GM23338 (cell line): ENCODE measurements at regions not wholly inside any gene's neighbourhood (a gene's known extent, or its start where the extent isn't known, plus 50 kb on each side); places are given as distances from the start of the nearest gene placed in this dataset.

ENCODE experiments used
- ATAC-seq: fragments of 200-7000 bp; cut with Tn5 transposase; 3 replicates; pipeline ENCODE4 v1.9.1; 2020
- DNase-seq: peaks from one replicate; pipeline ENCODE4 v3.0.0-alpha.2; 2015; ENCODE audit warnings: low spot score
- H2AFZ ChIP-seq: fragments of 200-600 bp; sonication (generic); 2 replicates; pipeline ENCODE4 v1.8.0; 2016; ENCODE audit warnings: antibody characterized with exemption, mild to moderate bottlenecking, moderate library complexity
- H3F3A ChIP-seq: fragments of 200-600 bp; sonication (generic); replicated peaks from 2 replicates; pipeline ENCODE4 v1.8.0; 2017; ENCODE audit warnings: antibody characterized with exemption, mixed run types, low read depth
- H3K27ac ChIP-seq: fragments of 200-600 bp; sonication (generic); 2 replicates; pipeline ENCODE4 v1.6.1; 2016; ENCODE audit warnings: low read depth
- H3K27me3 ChIP-seq: fragments of 200-600 bp; sonication (generic); 2 replicates; pipeline ENCODE4 v1.8.0; 2016; ENCODE audit warnings: mild to moderate bottlenecking, mixed run types, moderate library complexity; ENCODE audit not compliant: insufficient read depth
- H3K36me3 ChIP-seq: fragments of 200-600 bp; sonication (generic); 2 replicates; pipeline ENCODE4 v1.8.0; 2016; ENCODE audit warnings: mild to moderate bottlenecking; ENCODE audit not compliant: insufficient read depth
- H3K4me1 ChIP-seq: fragments of 200-600 bp; sonication (generic); 2 replicates; pipeline ENCODE4 v1.8.0; 2016; ENCODE audit warnings: mild to moderate bottlenecking, moderate library complexity; ENCODE audit not compliant: insufficient read depth
- H3K4me2 ChIP-seq: fragments of 200-600 bp; sonication (generic); 2 replicates; pipeline ENCODE4 v1.7.1; 2017; ENCODE audit warnings: mixed run types
- H3K4me3 ChIP-seq: fragments of 200-600 bp; sonication (generic); 2 replicates; pipeline ENCODE4 v1.6.1; 2016; ENCODE audit warnings: mixed run types
- H3K79me2 ChIP-seq: fragments of 200-600 bp; sonication (generic); replicated peaks from 2 replicates; pipeline ENCODE4 v1.8.0; 2017; ENCODE audit warnings: mild to moderate bottlenecking; ENCODE audit not compliant: insufficient read depth
- H3K9me2 ChIP-seq: fragments of 200-600 bp; sonication (generic); 2 replicates; pipeline ENCODE4 v1.8.0; 2017; ENCODE audit not compliant: insufficient read depth
- H4K20me1 ChIP-seq: fragments of 200-600 bp; sonication (generic); replicated peaks from 2 replicates; pipeline ENCODE4 v1.8.0; 2017; ENCODE audit warnings: mild to moderate bottlenecking; ENCODE audit not compliant: insufficient read depth
- H3K27ac Mint-ChIP-seq: 2 replicates; pipeline ENCODE4 v1.8.0; 2020; ENCODE audit warnings: inconsistent platforms, mild to moderate bottlenecking, moderate library complexity, mixed read lengths
- H3K27me3 Mint-ChIP-seq: 3 replicates; pipeline ENCODE4 v1.8.0; 2022; ENCODE audit warnings: low read depth, mild to moderate bottlenecking, moderate library complexity, mixed read lengths, inconsistent platforms; ENCODE audit not compliant: insufficient read depth, poor library complexity
- H3K36me3 Mint-ChIP-seq: 3 replicates; pipeline ENCODE4 v1.8.0; 2021; ENCODE audit warnings: low read depth, mild to moderate bottlenecking, inconsistent platforms, moderate library complexity, mixed read lengths
- H3K4me1 Mint-ChIP-seq: 3 replicates; pipeline ENCODE4 v1.8.0; 2020; ENCODE audit warnings: mild to moderate bottlenecking, inconsistent platforms, mixed read lengths
- H3K4me3 Mint-ChIP-seq: 3 replicates; pipeline ENCODE4 v1.8.0; 2021; ENCODE audit warnings: moderate library complexity, mild to moderate bottlenecking, inconsistent platforms, mixed read lengths
- H3K9me3 Mint-ChIP-seq: 3 replicates; pipeline ENCODE4 v1.8.0; 2020; ENCODE audit warnings: moderate library complexity, mild to moderate bottlenecking, inconsistent platforms, mixed read lengths
- CREB1 ChIP-seq: fragments of 250-450 bp; sonication (Bioruptor Pico); IDR thresholded peaks from 2 replicates; pipeline ENCODE4 v1.5.0; 2020; ENCODE audit warnings: low read depth, mild to moderate bottlenecking, moderate library complexity
- CTCF ChIP-seq, 2 experiments: fragments of 200-600 bp in 1 of 2; sonication (generic) in 1 of 2; conservative IDR thresholded peaks; 2 replicates each; pipeline versions ENCODE4 v1.5.1 to v1.6.1; 2016 to 2017; ENCODE audit warnings: antibody characterized with exemption in 2 of 2, low read depth in 2 of 2, mild to moderate bottlenecking in 2 of 2, moderate library complexity in 1 of 2
- ETS1 ChIP-seq: IDR thresholded peaks from 2 replicates; pipeline ENCODE4 v1.6.1; 2016; ENCODE audit warnings: antibody characterized with exemption
- EZH2 ChIP-seq: fragments of 200-600 bp; sonication (generic); IDR thresholded peaks from one replicate; pipeline ENCODE4 v1.8.0; 2017; ENCODE audit warnings: antibody characterized with exemption, mild to moderate bottlenecking, low read depth; ENCODE audit not compliant: unreplicated experiment
- EZH2phosphoT487 ChIP-seq: fragments of 200-600 bp; sonication (generic); IDR thresholded peaks from one replicate; pipeline ENCODE4 v1.8.1; 2018; ENCODE audit warnings: antibody characterized with exemption; ENCODE audit not compliant: unreplicated experiment
- JUNB ChIP-seq: IDR thresholded peaks from one replicate; pipeline ENCODE4 v1.6.1; 2016; ENCODE audit warnings: antibody characterized with exemption; ENCODE audit not compliant: unreplicated experiment
- NANOG ChIP-seq: IDR thresholded peaks from 2 replicates; pipeline ENCODE4 v1.6.1; 2016; ENCODE audit warnings: antibody characterized with exemption, borderline replicate concordance
- POLR2AphosphoS5 ChIP-seq: IDR thresholded peaks from 2 replicates; pipeline ENCODE4 v1.6.1; 2016; ENCODE audit warnings: antibody characterized with exemption, low read depth
- REST ChIP-seq: IDR thresholded peaks from one replicate; pipeline ENCODE4 v1.6.1; 2018; ENCODE audit warnings: antibody characterized with exemption; ENCODE audit not compliant: unreplicated experiment
- STAT1 ChIP-seq: IDR thresholded peaks from one replicate; pipeline ENCODE4 v1.6.1; 2016; ENCODE audit warnings: antibody characterized with exemption; ENCODE audit not compliant: unreplicated experiment
- ZNF114 ChIP-seq: fragments of 250-450 bp; sonication (Bioruptor Pico); IDR thresholded peaks from 2 replicates; pipeline ENCODE4 v1.5.0; 2020; ENCODE audit warnings: mild to moderate bottlenecking, moderate library complexity
- ZNF331 ChIP-seq: fragments of 250-450 bp; sonication (Bioruptor Pico); IDR thresholded peaks from 2 replicates; pipeline ENCODE4 v1.5.0; 2020; ENCODE audit warnings: low read depth, mild to moderate bottlenecking, moderate library complexity
- ZNF462 ChIP-seq: fragments of 250-450 bp; sonication (Bioruptor Pico); IDR thresholded peaks from 2 replicates; pipeline ENCODE4 v1.5.0; 2020; ENCODE audit warnings: mild to moderate bottlenecking, moderate library complexity

- Mint-ChIP-seq H3K4me1 (peaks cover under 1% of the 10 kb centered on the region; the same call in 2 of the 3 replicates), H3K36me3 (peaks cover 8% of the 10 kb centered on the region; the same call in 1 of the 3 replicates), H3K9me3 (peaks cover 5% of the 10 kb centered on the region; the same call in 2 of the 3 replicates), H3K27me3 (peaks cover 1% of the 10 kb centered on the region), H3K4me3 (no peak overlapping the region), H3K27ac (no peak overlapping the region)
- H3K36me3 ChIP-seq = peaks cover 9% of the 10 kb centered on the region; the same call in 1 of the 2 replicates
- peaks cover 14% of the 10 kb centered on the region for H3K9me2 ChIP-seq
- peaks cover 9% of the 10 kb centered on the region for H3K4me1 ChIP-seq
- H4K20me1 ChIP-seq = no peaks in the 10 kb centered on the region
- no peaks in the 10 kb centered on the region for H3F3A ChIP-seq
- no peaks in the 10 kb centered on the region for H3K79me2 ChIP-seq
- no peaks in the 10 kb centered on the region for H3K27me3 ChIP-seq
- H3K27ac ChIP-seq = no peak overlapping the region
- H3K4me3 ChIP-seq = no peak overlapping the region
- no peak overlapping the region for H3K4me2 ChIP-seq
- no peak for ATAC-seq
- no peak for DNase-seq
- no peak for TF ChIP-seq REST
- TF ChIP-seq JUNB = no peak
- no peak for TF ChIP-seq ETS1
- TF ChIP-seq EZH2phosphoT487 = no peak
- no peak for TF ChIP-seq CREB1 (CRISPR knock-in tag)
- no peak for TF ChIP-seq EZH2
- no peak for TF ChIP-seq ZNF114 (CRISPR knock-in tag)
- no peak for TF ChIP-seq ZNF331 (CRISPR knock-in tag)
- no peak for TF ChIP-seq POLR2AphosphoS5
- no peak for TF ChIP-seq NANOG
- TF ChIP-seq ZNF462 (CRISPR knock-in tag) = no peak
- TF ChIP-seq STAT1 = no peak
- TF ChIP-seq CTCF (conservative IDR thresholded peaks at IDR 0.05; ENCODE audit: low read depth in 2 of 2) = no peak
- H2AFZ ChIP-seq = 0 out of 2 replicates have a peak overlapping the region, but pooled peaks have one; percentile 81
Measured at GRCh38 chr1:59178339-59179187, 118.3 kb upstream of the FGGY start.
